HG03520 (cell line): ENCODE measurements at regions not wholly inside any gene's neighbourhood (a gene's known extent, or its start where the extent isn't known, plus 50 kb on each side); places are given as distances from the start of the nearest gene placed in this dataset.
"Not testable (repeated sequence)": the region's sequence is repeated elsewhere in the genome, so short reads cannot be mapped to it uniquely, and the experiment has no call there.

Experiments used
- ATAC-seq: cut with Tn5 transposase; IDR thresholded peaks from one replicate; pipeline ENCODE4 v1.9.1; 2021; ENCODE audit warnings: mild to moderate bottlenecking, moderate library complexity; ENCODE audit not compliant: unreplicated experiment

GRCh38 chr9:62874745-62875599 lies 1685.1 kb downstream of the SPATA31A7 start:
- ATAC-seq = not testable (repeated sequence)

DNA sequence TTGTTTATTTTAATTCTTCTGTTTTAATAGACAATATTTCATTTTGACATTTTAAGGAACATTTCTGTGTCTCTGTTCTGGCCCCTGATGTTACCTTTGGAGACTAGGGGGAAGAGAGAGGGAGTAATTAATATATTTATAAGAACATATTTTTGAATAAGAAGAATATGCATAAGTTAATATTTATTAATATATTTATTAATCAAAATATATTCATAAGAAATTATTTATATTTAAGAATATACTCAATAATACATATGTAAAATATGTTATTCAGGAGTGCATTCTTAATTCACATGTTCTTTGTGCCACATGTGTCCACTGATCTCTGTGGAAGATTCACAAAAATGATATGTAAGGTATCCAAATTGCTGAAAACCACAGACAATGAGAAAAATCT lies 1687.7 kb downstream of the SPATA31A7 start:
- not testable (repeated sequence) for ATAC-seq

DNA sequence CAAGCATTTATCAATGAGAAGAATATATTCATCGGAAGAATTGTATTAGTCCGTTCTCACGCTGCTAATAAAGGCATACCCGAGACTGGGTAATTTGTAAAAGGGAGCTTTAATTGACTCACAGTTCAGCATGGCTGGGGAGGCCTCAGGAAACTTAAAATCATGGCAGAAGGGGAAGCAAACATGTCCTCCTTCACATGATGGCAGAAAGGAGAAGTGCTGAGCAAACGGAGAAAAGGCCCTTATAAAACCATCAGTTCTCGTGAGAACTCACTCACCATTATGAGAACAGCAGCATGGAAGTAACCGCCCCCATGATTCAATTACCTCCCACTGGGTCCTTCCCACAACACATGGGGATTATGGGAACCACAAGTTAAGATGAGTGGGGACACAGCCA lies 1688.2 kb downstream of the SPATA31A7 start:
- ATAC-seq = not testable (repeated sequence)

- not testable (repeated sequence) for ATAC-seq
These were observed 1690.6 kb downstream of the SPATA31A7 start for GRCh38 chr9:62880453-62880852.

GRCh38 chr9:62880971-62881370 lies 1691.1 kb downstream of the SPATA31A7 start:
- ATAC-seq = not testable (repeated sequence)

DNA sequence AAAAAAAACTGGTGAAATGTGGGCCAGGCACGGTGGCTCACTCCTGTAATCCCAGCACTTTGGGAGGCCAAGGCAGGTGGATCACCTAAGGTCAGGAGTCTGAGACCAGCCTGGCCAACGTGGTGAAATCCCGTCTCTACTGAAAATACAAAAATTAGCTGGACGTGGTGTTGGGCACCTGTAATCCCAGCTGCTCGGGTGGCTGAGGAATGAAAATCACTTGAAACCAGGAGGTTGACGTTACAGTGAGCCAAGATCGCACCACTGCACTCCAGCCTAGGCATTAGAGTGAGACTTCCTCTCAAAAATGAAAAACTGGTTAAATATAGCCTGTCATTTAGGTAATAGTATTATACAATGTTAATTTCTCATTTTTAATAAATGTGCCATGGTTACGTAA lies 1692.0 kb downstream of the SPATA31A7 start:
- ATAC-seq = not testable (repeated sequence)

- not testable (repeated sequence) for ATAC-seq
These were observed 1692.9 kb downstream of the SPATA31A7 start for GRCh38 chr9:62882717-62883116.

GRCh38 chr9:62896692-62897091 lies 1706.9 kb downstream of the SPATA31A7 start:
- not testable (repeated sequence) for ATAC-seq

GRCh38 chr9:62897411-62898225 lies 1707.8 kb downstream of the SPATA31A7 start:
- not testable (repeated sequence) for ATAC-seq

DNA sequence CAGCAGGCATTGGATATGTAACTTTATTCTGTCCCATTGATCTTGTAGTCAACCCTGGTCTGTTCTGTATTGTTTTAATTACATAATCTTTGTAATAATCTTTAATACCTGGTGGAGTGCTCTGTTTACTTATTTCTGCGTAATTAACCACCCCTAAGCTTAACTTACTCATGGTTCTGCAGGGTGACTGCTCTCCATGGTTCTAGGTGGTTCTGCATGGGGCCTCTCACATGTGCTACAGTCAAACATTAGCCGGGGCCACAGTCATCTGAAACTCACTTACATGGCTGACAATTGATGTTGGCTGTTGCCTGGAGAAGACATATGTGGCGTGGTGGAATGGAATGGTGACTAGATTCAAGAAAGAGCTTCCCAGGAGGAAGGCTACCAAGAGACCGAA lies 1709.8 kb downstream of the SPATA31A7 start:
- ATAC-seq = not testable (repeated sequence)

DNA sequence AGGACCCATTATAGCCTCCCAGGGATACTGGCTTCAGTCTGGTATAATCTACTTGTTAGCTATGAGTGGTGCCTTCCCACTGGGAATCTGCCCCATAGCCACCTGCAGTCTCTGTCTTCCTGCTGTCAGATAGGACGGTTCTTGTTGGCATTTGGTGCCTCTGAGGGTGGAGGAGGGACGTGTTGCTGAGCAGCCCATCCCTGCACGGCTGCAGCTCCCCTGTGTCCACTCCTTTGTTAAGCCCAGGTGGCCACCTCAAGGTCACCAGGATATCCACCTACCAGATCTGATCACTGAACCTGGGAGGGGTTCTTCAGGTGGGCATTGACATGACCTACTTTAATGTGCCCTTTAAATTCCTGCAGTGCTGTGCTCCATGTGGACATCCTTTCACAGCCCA lies 1714.2 kb downstream of the SPATA31A7 start:
- not testable (repeated sequence) for ATAC-seq

GRCh38 chr9:62905722-62906121 lies 1715.9 kb downstream of the SPATA31A7 start:
- not testable (repeated sequence) for ATAC-seq

DNA sequence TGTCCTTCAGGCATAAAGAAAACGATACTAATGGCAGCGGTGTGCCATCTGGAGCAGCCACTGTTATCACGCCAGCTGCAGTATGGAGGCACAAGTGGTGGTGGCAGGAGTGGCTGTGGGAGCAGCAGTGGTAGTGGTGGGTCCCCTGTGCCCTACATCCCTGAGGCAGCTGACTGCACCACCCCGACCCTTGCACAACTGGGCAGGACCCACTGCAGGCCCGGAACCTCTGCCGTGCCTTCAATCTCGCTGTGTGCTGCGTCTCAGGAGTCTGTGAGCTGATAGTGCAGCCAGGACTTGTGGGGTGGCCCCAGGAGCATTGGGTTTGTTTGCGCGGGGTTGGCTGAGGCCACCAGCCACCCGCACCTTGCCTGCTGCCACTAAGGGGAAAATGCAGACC lies 1718.0 kb downstream of the SPATA31A7 start:
- not testable (repeated sequence) for ATAC-seq

GRCh38 chr9:62908271-62908670 lies 1718.4 kb downstream of the SPATA31A7 start:
- ATAC-seq = not testable (repeated sequence)

DNA sequence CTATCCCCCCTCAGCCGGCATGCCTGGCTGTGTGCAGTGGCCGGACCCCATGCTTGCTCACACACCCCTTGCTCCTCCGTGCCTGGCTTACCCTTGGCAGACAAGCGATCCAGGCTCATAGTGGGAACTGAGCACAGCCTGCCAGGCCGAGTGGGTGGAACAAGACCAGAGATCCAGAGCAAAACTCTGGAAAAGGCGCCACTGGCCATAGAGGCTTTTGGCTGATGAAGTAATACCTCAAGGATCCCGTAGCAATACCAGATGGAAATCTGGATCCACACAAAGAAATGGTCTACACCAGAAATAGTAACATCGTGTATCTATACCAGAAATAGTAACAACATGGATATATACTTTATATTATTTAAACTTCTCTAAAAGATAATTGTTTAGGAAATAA lies 1719.6 kb downstream of the SPATA31A7 start:
- ATAC-seq = not testable (repeated sequence)

GRCh38 chr9:62912278-62912677 lies 1722.4 kb downstream of the SPATA31A7 start:
- ATAC-seq = not testable (repeated sequence)

GRCh38 chr9:62915168-62915567 lies 1725.3 kb downstream of the SPATA31A7 start:
- ATAC-seq = not testable (repeated sequence)

GRCh38 chr9:62915661-62916060 lies 1725.8 kb downstream of the SPATA31A7 start:
- ATAC-seq = peak; percentile 100

GRCh38 chr9:62918648-62919385 lies 1729.0 kb downstream of the SPATA31A7 start:
- not testable (repeated sequence) for ATAC-seq

GRCh38 chr9:62931484-62931883 lies 1741.6 kb downstream of the SPATA31A7 start:
- not testable (repeated sequence) for ATAC-seq

- ATAC-seq = not testable (repeated sequence)
These were observed 1763.0 kb downstream of the SPATA31A7 start for GRCh38 chr9:62952840-62953239.
